Adipocyte (in vitro differentiated cells): ENCODE measurements at regions not wholly inside any gene's neighbourhood (a gene's known extent, or its start where the extent isn't known, plus 50 kb on each side); places are given as distances from the start of the nearest gene placed in this dataset.
"Not testable (repeated sequence)": the region's sequence is repeated elsewhere in the genome, so short reads cannot be mapped to it uniquely, and the experiment has no call there.

Experiments
- DNase-seq: peaks from one replicate; pipeline ENCODE4 v3.0.0-alpha.2; 2015; ENCODE audit warnings: low read depth
- H3K27me3 ChIP-seq: replicated peaks from 2 replicates; pipeline ENCODE4 v1.7.0; 2013; ENCODE audit warnings: mild to moderate bottlenecking, low read length, moderate library complexity; ENCODE audit not compliant: control insufficient read depth, insufficient read depth
- H3K36me3 ChIP-seq: 2 replicates; pipeline ENCODE4 v1.7.0; 2013; ENCODE audit warnings: low read length, mild to moderate bottlenecking, moderate library complexity; ENCODE audit not compliant: control insufficient read depth, insufficient read depth, severe bottlenecking
- H3K4me1 ChIP-seq: 2 replicates; pipeline ENCODE4 v1.7.0; 2013; ENCODE audit warnings: mild to moderate bottlenecking, low read length, moderate library complexity; ENCODE audit not compliant: control insufficient read depth, insufficient read depth
- H3K4me3 ChIP-seq: 2 replicates; pipeline ENCODE4 v1.7.0; 2013; ENCODE audit warnings: mild to moderate bottlenecking, low read length, moderate library complexity
- H3K9ac ChIP-seq: 2 replicates; pipeline ENCODE4 v1.7.0; 2013; ENCODE audit warnings: mild to moderate bottlenecking, low read length, moderate library complexity
- H3K9me3 ChIP-seq: 2 replicates; pipeline ENCODE4 v1.7.0; 2013; ENCODE audit warnings: mild to moderate bottlenecking, low read length, moderate library complexity; ENCODE audit not compliant: control insufficient read depth

GRCh38 chr10:57035310-57035709 is 674.3 kb upstream of the ZWINT start:
- H3K9ac ChIP-seq, result no peak overlapping the region
- no peaks in the 10 kb centered on the region for H3K36me3 ChIP-seq
- no peak for DNase-seq
- H3K4me1 ChIP-seq, result no peaks in the 10 kb centered on the region
- no peak overlapping the region for H3K4me3 ChIP-seq
- no peaks in the 10 kb centered on the region for H3K27me3 ChIP-seq
- peaks cover 12% of the 10 kb centered on the region for H3K9me3 ChIP-seq

DNA sequence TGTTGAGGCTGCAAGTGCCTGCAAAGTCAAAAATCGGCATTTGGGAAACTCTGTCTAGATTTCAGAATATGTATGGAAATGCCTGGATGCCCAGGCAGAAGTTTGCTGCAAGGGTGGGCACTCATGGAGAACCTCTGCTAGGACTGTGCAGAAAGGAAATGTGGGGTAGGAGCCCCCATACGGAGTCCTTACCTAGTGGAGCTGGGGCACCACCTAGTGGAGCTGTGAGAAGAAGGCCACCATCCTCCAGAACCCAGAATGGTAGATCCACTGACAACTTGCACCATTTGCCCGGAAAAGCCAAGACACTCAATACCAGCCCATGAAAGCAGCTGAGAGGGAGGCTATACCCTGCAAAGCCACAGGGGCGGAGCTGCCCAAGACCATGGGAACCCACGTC is 671.2 kb upstream of the ZWINT start:
- H3K27me3 ChIP-seq, H3K4me3 ChIP-seq, DNase-seq, H3K9ac ChIP-seq, H3K4me1 ChIP-seq, H3K36me3 ChIP-seq: not testable (repeated sequence)
- H3K9me3 ChIP-seq, result peaks cover 16% of the 10 kb centered on the region

- Histone ChIP-seq H3K36me3 (no peaks in the 10 kb centered on the region), H3K9ac (no peak overlapping the region), H3K4me3 (no peak overlapping the region), H3K4me1 (no peaks in the 10 kb centered on the region), H3K9me3 (peaks cover 16% of the 10 kb centered on the region), H3K27me3 (no peaks in the 10 kb centered on the region)
- no peak for DNase-seq
Measured at GRCh38 chr10:57031346-57031745, 670.3 kb upstream of the ZWINT start.

DNA sequence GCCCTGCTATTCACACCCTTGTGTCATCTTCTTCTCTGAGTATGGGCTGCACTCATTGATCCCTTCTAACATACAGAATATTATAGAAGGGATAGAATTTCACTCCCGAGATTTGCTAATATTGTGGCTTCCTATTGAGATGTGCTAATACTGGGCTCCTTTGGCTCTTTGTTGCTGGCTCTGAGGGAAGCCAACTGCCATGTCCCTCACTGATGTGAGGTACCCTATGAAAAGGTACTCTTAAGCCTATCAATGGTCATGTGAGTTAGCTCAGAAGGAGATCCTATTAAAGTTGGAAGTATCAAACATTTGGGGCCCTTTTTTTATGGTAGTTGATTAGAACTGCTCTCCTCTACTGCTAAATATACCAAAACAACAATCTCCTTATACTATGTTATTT is 665.2 kb upstream of the ZWINT start:
- Histone ChIP-seq H3K4me1 (no peaks in the 10 kb centered on the region), H3K9ac (no peak overlapping the region), H3K9me3 (peaks cover 11% of the 10 kb centered on the region), H3K27me3 (no peaks in the 10 kb centered on the region), H3K36me3 (no peaks in the 10 kb centered on the region), H3K4me3 (no peak overlapping the region)
- no peak for DNase-seq

DNA sequence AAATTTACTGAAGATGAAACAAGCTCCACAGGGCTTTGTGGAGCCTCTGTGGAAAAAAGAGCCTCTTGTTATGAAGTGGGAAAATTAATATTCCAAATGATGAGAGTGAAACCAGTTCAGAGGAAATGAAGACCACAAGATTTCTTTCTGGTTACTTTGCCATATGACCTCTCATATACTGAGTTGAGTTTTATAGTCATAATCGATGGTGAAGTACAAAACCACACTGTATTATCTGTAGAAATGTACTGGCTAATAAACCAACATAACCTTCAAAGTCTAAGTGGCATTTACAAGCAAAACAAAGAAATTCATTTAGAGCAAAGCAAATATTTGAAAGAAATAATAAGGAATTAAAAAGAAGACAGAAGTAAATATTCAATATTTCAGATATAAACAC is 662.6 kb upstream of the ZWINT start:
- no peak for DNase-seq
- no peaks in the 10 kb centered on the region for H3K4me1 ChIP-seq
- H3K9me3 ChIP-seq, result peaks cover 4% of the 10 kb centered on the region
- no peaks in the 10 kb centered on the region for H3K27me3 ChIP-seq
- no peaks in the 10 kb centered on the region for H3K36me3 ChIP-seq
- H3K9ac ChIP-seq, result no peak overlapping the region
- no peak overlapping the region for H3K4me3 ChIP-seq

DNA sequence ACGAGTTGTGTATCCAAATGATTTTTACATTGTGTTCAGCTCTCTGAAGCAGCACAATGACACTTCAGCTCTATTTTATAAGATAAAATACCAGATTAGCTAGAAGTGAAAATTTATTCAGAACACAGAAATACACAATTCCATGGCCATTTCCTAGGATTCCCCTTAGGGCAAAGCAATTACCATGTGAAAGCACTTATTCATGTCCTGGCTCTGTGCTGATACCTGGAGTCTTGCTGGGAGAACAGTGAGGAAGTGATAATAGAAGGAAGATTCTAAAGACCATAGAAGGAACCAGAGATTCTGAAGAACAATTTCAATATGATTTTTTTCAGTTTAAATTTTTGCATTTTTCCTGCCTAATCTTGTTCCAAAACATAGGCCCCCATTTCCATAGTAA is 657.4 kb upstream of the ZWINT start:
- no peak overlapping the region for H3K4me3 ChIP-seq
- H3K36me3 ChIP-seq, result no peaks in the 10 kb centered on the region
- H3K27me3 ChIP-seq, result no peaks in the 10 kb centered on the region
- no peak overlapping the region for H3K9ac ChIP-seq
- no peaks in the 10 kb centered on the region for H3K4me1 ChIP-seq
- DNase-seq, result no peak
- H3K9me3 ChIP-seq, result peaks cover 4% of the 10 kb centered on the region

GRCh38 chr10:57017356-57018037 is 656.4 kb upstream of the ZWINT start:
- Histone ChIP-seq H3K27me3 (no peaks in the 10 kb centered on the region), H3K9ac (no peak overlapping the region), H3K4me1 (no peaks in the 10 kb centered on the region), H3K36me3 (no peaks in the 10 kb centered on the region), H3K4me3 (no peak overlapping the region), H3K9me3 (peaks cover 4% of the 10 kb centered on the region)
- no peak for DNase-seq

- Histone ChIP-seq H3K36me3 (no peaks in the 10 kb centered on the region), H3K4me3 (no peak overlapping the region), H3K27me3 (no peaks in the 10 kb centered on the region), H3K9me3 (peaks cover 5% of the 10 kb centered on the region), H3K9ac (no peak overlapping the region), H3K4me1 (no peaks in the 10 kb centered on the region)
- DNase-seq, result no peak
Measured at GRCh38 chr10:57015595-57016318, 654.7 kb upstream of the ZWINT start.

GRCh38 chr10:57015187-57015586 is 654.1 kb upstream of the ZWINT start:
- H3K36me3 ChIP-seq, result no peaks in the 10 kb centered on the region
- no peak for DNase-seq
- H3K4me3 ChIP-seq, result no peak overlapping the region
- H3K9ac ChIP-seq, result no peak overlapping the region
- H3K9me3 ChIP-seq, result peaks cover 5% of the 10 kb centered on the region
- no peaks in the 10 kb centered on the region for H3K4me1 ChIP-seq
- H3K27me3 ChIP-seq, result no peaks in the 10 kb centered on the region

DNA sequence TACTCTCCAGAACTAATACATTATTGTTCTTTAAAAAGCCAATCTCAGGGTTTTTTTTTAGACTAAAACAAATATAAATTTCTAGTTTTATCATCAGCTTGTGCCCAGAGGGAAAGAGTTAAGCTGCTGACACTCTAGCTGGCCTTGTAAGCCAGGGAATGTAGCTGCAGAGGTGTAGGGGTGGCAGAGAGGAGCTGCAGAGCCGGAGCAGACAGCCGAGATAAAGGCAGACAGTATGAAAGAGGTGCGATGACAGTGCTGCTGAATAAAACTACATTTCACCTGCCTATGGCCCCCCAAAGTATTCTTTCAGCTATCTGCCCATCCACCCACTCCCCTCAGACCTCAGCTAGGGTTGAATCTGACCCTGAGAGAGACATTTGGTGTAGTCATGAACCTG is 653.7 kb upstream of the ZWINT start:
- H3K4me1 ChIP-seq, result no peaks in the 10 kb centered on the region
- no peak overlapping the region for H3K4me3 ChIP-seq
- no peak for DNase-seq
- H3K27me3 ChIP-seq, result no peaks in the 10 kb centered on the region
- no peak overlapping the region for H3K9ac ChIP-seq
- H3K36me3 ChIP-seq, result no peaks in the 10 kb centered on the region
- H3K9me3 ChIP-seq, result peaks cover 5% of the 10 kb centered on the region

DNA sequence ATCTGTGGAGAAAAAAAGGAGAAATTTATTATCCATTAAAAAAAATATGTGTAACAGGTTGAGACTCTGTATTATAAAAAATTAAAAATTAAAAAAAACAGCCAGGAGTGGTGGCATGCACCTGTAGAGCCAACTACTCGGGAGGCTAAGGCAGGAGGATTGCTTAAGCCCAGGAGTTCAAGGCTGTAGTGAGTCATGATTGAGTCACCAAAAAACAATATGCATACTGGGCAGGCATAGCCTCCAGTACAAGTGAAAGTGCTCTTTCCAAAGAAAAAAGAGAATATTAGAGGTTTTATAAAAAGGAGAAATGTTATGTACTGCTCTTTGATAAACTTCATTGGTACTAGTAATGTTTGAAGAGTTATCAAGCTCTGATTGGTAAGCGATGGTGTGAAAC is 647.1 kb upstream of the ZWINT start:
- Histone ChIP-seq H3K9me3 (peaks cover 8% of the 10 kb centered on the region), H3K4me1 (no peaks in the 10 kb centered on the region), H3K36me3 (no peaks in the 10 kb centered on the region), H3K9ac (no peak overlapping the region), H3K4me3 (no peak overlapping the region), H3K27me3 (no peaks in the 10 kb centered on the region)
- DNase-seq, result no peak
